ENCODE measurements at regions not wholly inside any gene's neighbourhood (a gene's known extent, or its start where the extent isn't known, plus 50 kb on each side); places are given as distances from the start of the nearest gene placed in this dataset.

- Histone ChIP-seq H3K27me3 (no peaks in the 10 kb centered on the region), H3K4me3 (no peak overlapping the region), H3K36me3 (replicated peaks in 1 of 2) (no peaks in the 10 kb centered on the region), H3K9me3 (replicated peaks in 1 of 3) (no peaks in the 10 kb centered on the region), H3K4me1 (replicated peaks in 1 of 2) (no peaks in the 10 kb centered on the region), H3K27ac (no peak overlapping the region)
- no peak for DNase-seq
- 55 to 65% (median 60%) methylated on average over 5 to 6 of the region's 6 CpGs for WGBS, 4 donors
- intact Hi-C loops (cut with DNase I): no loop called here
- no peak for TF ChIP-seq POLR2A (IDR thresholded peaks at IDR 0.05)
These were observed 167.3 kb upstream of the GRIN2B start for GRCh38 chr12:14148489-14149270.

DNA sequence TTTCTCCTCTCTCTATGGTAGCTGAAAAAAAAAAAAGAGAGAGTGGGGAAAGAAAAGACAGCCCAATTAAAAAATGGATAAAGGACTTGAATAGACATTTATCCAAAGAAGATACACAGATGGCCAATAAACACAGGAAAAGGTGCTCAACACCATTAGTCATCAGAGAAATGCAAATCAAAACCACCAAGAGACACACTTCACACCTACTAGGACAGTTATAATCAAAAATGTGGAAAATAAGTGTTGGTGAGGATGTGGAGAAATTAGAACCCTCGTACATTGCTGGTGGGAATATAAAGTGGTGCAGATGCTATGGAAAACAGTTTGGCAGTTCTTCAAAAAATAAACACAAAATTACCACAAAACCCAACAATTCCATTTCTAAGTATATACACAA, 172.4 kb upstream of the GRIN2B start:
- no peaks in the 10 kb centered on the region for H3K4me1 ChIP-seq (replicated peaks in 1 of 2)
- H3K9me3 ChIP-seq (replicated peaks in 1 of 3): no peaks in the 10 kb centered on the region
- no peak overlapping the region for H3K4me3 ChIP-seq
- intact Hi-C loops (cut with DNase I): no loop called here
- no peak overlapping the region for H3K27ac ChIP-seq
- H3K27me3 ChIP-seq: no peaks in the 10 kb centered on the region
- H3K36me3 ChIP-seq (replicated peaks in 1 of 2): no peaks in the 10 kb centered on the region
- WGBS, 4 donors: 50 to 71% (median 62%) methylated on average over 1 of the region's 1 CpG
- no peak for TF ChIP-seq POLR2A (IDR thresholded peaks at IDR 0.05)
- no peak for DNase-seq

DNA sequence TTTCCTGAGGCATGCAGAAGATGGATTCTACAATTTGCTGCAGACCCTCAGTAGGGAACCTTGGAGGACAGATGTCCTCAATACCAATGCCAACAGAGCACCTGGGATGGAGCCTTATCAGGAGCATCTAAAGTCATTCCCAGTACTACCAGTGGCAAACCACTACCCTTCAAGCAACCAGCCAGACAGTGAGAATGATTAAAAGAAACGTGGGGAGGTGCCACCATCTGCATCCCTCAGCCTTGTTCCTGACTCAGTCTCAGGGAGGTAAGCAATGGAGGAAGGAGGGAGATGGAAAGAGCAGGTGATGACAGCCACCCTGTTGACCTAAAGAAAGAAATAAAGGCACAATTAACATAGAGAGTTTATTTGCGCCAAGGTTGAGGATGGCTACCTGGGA, 175.2 kb upstream of the GRIN2B start:
- Histone ChIP-seq H3K9me3 (replicated peaks in 1 of 3) (no peaks in the 10 kb centered on the region), H3K27ac (no peak overlapping the region), H3K4me3 (no peak overlapping the region), H3K4me1 (replicated peaks in 1 of 2) (no peaks in the 10 kb centered on the region), H3K27me3 (no peaks in the 10 kb centered on the region), H3K36me3 (replicated peaks in 1 of 2) (no peaks in the 10 kb centered on the region)
- DNase-seq: no peak
- WGBS, 4 donors: 50 to 81% (median 64%) methylated on average over 2 of the region's 2 CpGs
- no peak for TF ChIP-seq CTCF (IDR thresholded peaks at IDR 0.05)
- no peak for TF ChIP-seq POLR2A (IDR thresholded peaks at IDR 0.05)
- intact Hi-C loops (cut with DNase I): no loop called here

- DNase-seq: no peak
- no peaks in the 10 kb centered on the region for H3K36me3 ChIP-seq (replicated peaks in 1 of 2)
- H3K4me3 ChIP-seq: no peak overlapping the region
- 83 to 87% (median 86%) methylated on average over 3 of the region's 3 CpGs for WGBS, 4 donors
- no peak overlapping the region for H3K27ac ChIP-seq
- H3K9me3 ChIP-seq (replicated peaks in 1 of 3): no peaks in the 10 kb centered on the region
- intact Hi-C loops (cut with DNase I): no loop called here
- H3K4me1 ChIP-seq (replicated peaks in 1 of 2): no peaks in the 10 kb centered on the region
- TF ChIP-seq POLR2A (IDR thresholded peaks at IDR 0.05) (no peak), CTCF (IDR thresholded peaks at IDR 0.05) (no peak)
- no peaks in the 10 kb centered on the region for H3K27me3 ChIP-seq
These were observed 175.8 kb upstream of the GRIN2B start for GRCh38 chr12:14157088-14157747.

- 84 to 92% (median 89%) methylated on average over 8 of the region's 8 CpGs for WGBS, 4 donors
- Histone ChIP-seq H3K4me3 (no peak overlapping the region), H3K9me3 (replicated peaks in 1 of 3) (no peaks in the 10 kb centered on the region), H3K27ac (no peak overlapping the region), H3K36me3 (replicated peaks in 1 of 2) (no peaks in the 10 kb centered on the region), H3K4me1 (replicated peaks in 1 of 2) (no peaks in the 10 kb centered on the region), H3K27me3 (no peaks in the 10 kb centered on the region)
- no peak for DNase-seq
- no peak for TF ChIP-seq CTCF (IDR thresholded peaks at IDR 0.05)
- no peak for TF ChIP-seq POLR2A (IDR thresholded peaks at IDR 0.05)
- intact Hi-C loops (cut with DNase I): loop anchor here in 1 of 2 donors (10.0 kb wide), 1 partner anchor 419 kb away; no protein-coding TSS in a partner anchor
These were observed 182.9 kb upstream of the GRIN2B start for GRCh38 chr12:14164266-14164665.

Measured in adrenal gland (tissue), 9 donors.